GM18517 (cell line): ENCODE measurements at regions not wholly inside any gene's neighbourhood (a gene's known extent, or its start where the extent isn't known, plus 50 kb on each side); places are given as distances from the start of the nearest gene placed in this dataset.

ENCODE experiments used
- ATAC-seq: cut with Tn5 transposase; IDR thresholded peaks from one replicate; pipeline ENCODE4 v1.9.1; 2021; ENCODE audit warnings: mild to moderate bottlenecking, moderate library complexity; ENCODE audit not compliant: unreplicated experiment

- ATAC-seq, result no peak
Measured at GRCh38 chr2:217061916-217062505, 202.1 kb upstream of the TNP1 start.

DNA sequence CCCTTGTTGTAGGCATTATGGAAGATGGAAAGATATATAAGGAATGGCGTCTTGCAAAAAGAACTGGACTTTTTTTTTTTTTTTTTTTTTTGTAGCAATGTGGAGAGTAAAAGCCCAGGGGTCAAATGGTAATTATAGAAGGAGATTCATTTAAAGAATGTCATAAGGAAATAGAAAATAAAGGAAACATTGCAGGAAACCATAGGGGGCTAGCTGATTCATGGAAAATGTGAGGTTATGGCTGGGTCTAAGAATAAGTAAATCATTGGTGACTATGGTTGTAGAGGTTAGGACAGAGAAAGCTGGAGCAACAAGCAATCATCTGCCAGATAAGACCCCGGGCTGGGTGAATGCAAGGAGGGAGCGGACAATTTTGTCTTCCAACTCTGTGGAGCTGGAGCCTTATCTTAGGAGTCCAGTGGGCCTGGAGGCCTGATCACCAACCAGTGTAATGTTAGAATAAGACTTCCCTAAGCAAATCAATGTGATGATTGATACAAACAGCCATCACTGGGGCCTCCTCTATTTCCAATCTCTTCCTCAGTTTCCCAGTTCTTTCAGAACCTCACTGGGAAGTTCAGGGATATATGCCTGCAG is 201.2 kb upstream of the TNP1 start:
- ATAC-seq, result no peak

GRCh38 chr2:217060516-217060915 is 200.7 kb upstream of the TNP1 start:
- ATAC-seq, result no peak

DNA sequence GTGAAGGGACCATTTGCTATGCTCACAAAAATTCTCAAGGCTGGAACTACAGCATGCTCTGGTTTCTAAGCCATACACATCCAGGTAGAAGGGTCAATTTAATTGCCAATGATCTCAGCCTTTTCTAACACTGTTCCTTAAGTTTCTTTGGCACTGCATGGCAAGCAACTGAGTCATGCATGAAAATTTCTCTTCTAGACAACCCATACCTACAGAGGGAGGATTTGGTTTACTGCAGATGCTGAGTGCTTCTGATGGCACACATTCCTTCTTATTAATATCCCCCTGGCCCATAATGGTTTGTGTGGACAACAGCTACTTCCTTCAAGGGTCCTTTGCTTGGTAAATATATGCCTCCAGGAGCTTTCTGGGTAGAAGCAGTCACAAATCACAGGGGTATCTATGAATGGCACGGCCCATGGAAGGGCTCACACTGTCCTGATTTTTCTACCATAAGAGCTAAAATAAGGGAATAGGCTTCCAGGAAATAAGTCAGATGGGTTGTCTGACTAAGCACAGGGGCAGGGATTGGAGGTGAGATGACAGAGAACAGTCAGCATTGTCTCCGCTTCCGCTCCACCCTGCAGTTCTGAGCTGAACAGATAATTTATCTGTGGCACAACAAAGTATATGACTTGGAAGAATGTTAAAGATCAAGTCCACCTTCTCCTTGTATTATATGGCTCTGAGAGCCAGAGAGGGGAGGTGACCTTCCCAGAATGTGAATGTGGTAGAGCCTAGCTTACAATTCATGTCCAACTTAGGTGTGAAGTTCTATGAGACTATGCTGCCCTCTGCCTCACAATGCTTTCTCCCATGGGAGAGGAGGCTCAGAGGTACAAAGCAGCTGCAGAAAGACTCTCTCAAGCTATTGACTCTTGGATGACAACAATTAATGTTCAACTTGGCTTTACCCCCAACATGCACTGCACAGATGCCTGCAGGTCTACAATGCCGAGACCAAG is 199.2 kb upstream of the TNP1 start:
- ATAC-seq, result no peak

GRCh38 chr2:217057773-217058172 is 197.9 kb upstream of the TNP1 start:
- no peak for ATAC-seq

DNA sequence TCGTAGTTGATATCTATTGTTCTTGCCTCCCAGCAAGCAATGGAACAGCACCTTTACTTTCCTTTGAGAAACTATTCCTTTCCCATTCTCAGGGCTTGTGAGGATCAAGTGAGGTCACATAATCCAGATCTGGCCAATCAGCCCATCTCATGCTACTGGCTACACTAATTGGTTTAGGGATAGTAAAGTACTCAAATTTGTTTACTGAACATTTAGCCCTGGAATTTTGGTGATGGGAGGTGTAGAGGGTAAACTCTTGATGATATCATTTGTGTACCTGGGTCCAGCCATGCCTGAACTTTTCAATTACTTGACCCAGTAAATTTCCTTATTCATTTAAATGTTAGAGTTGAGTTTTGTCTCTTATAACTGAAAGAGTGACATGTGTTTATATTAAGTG is 195.8 kb upstream of the TNP1 start:
- no peak for ATAC-seq

DNA sequence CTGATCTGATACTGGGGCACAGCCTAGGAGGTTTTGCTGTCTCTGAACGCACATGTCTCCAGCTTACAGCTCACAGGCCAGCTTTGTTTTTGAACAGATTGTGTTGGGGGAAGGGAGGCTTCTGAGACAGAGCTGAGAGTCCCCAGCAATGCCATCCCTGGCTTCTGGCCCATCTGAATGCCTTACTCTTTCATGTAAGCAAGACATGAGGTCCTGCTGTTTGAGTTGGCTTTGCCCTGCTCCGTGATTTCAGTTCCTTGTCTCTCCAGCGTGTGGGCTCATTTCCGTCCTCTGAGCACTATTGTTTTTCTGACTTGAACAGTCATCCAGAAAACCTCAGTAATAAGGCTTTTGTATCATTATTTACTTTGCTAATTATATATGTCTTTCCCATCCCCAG is 194.9 kb upstream of the TNP1 start:
- no peak for ATAC-seq

DNA sequence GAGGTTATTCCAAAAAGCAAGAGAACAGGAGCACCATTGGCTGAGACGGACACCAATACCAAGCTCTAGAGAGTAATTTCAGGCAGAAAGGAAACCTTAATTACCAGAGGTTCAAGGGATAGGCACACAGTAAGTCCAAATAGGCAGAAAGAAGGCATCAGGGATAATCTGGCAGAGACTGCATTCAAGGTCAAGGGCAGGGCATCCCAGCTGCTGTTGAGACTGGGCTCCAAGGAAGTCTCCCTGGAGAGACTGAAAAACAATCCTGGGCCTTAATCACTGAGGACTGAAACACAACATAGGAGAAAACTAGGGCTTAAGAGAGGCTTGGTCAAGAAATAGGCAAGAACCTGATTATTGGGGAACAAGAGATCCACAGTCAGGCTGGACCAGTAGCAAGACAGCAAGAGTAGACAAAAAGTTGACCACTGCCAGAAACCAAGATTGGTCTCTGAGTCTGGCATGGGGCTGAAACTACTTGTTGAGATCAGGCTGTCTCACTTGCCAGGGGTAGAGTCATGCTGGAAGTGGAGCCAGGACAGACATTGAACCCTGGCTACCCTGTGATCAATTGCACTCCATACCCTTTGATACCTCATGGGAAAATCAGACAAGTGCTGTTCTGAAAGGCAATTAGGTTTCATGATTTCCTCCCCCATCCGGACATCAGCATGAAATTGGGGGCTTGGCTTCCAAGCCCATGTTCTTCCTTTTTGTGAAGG is 193.2 kb upstream of the TNP1 start:
- no peak for ATAC-seq

DNA sequence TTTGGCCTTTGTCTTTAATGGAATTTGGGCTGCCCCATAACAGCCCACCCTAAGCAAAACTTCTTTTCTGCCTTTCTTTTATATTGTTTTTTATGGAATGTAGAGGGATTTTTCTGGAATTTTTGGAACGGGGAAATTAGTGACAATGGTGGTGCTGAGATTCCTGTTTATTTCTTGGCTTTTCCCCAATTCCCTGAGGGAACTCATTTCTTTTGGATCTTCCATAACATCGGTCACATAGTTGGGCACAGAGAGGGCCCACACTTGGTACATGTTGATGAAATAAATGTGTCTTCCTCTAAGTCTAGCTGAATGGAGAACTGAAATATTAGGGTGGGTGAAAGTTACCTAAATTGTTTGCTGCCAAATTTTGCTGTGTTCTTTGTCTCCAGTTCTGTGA is 191.6 kb upstream of the TNP1 start:
- ATAC-seq, result no peak

DNA sequence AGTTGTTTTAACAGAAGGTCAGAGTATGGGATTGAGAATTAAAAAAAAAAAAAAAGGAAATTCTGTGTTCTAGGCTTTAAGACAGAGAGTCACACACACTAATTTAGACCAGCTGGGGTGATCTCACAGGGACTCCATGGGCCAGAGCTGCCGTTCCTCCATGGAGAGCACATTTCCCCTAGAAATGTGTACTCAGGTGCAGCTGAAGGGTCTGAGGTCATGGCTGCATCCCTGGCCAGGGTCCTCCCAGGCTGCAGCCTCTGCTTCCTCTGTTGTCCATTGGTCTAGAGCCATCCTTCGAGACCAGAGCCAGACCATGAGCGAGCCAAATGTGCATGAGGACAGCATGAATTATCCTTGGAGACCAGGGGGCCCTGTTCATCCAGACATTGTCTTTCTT is 190.1 kb upstream of the TNP1 start:
- no peak for ATAC-seq

DNA sequence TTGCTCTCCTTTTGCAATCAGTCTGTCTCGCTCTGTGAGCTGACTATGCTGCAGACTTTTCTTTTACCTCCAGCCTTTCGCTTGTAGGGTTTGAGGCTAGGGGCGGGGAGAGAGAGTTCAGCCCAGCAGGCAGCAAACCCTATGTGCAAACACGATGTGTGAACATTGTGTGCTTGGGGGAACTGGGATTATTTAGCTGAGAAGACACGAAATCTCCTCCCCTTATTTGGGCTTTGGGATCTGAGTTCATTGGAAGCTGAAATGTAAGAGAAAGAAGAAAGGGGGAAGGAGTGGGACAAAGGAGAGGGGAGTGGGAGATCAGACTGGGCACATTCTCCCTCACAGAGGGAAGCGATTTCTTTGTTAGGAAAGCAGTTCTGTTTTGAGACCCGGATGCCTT is 189.6 kb upstream of the TNP1 start:
- no peak for ATAC-seq

DNA sequence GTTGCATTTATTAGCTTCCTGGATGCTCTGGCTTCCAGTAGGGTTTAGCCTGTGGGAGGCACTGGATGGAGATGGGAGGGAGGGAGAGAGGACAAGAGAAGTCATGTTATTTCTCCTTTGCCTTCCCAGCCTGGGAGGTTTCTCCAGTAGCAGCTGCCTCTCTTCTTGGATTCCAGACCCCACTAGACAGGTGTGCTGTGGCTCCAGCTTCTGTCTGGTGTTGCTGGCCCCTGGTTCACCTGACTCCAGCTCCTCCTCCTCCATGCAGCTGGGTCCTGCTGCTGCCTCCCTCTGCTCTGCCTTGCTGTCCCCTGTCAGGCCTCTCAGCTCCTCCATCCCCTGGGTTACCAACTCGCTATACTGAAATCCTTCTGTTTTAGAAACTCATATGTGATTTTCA is 188.9 kb upstream of the TNP1 start:
- ATAC-seq, result no peak

DNA sequence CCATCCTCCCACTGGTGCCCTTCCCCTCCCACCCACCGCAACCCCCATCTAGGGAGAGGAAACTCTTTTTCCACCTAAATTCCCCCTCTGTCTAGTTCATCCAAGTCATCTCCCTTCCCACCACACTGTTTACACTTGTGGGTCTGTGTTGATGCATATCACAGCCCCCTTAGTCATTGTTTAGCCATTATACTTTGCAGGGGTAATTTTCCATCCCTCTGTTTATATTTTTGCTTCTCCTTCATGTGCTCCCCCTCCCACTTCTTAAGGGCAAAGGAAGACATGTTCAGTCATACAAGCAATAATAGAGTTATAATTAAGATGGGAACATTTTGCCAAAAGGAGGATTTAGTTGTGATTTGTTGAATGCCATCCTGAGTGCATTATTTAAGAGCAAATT is 187.8 kb upstream of the TNP1 start:
- ATAC-seq, result no peak

GRCh38 chr2:217047209-217047608 is 187.3 kb upstream of the TNP1 start:
- no peak for ATAC-seq

- ATAC-seq, result no peak
Measured at GRCh38 chr2:217045700-217046475, 186.0 kb upstream of the TNP1 start.

DNA sequence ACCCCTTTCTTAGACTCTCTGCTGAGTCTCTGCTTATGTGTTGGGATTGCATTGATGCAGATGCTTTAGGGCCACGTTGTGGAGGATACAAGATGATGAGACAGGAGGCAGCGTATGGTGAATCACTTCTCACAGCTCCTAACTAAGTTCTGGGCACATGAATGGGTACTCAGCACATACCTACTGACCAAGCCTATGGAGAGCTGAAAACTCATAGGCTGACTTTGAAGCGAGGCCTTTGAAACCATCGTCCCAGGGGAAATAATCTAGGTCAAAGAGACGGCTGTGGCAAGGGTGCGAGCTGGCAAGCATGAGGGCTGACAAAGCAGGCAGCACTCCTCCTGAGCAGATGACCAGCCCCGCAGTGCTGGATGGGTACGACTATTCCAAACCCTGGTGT is 180.2 kb upstream of the TNP1 start:
- ATAC-seq, result no peak

GRCh38 chr2:217038001-217038400 is 178.1 kb upstream of the TNP1 start:
- ATAC-seq, result no peak

DNA sequence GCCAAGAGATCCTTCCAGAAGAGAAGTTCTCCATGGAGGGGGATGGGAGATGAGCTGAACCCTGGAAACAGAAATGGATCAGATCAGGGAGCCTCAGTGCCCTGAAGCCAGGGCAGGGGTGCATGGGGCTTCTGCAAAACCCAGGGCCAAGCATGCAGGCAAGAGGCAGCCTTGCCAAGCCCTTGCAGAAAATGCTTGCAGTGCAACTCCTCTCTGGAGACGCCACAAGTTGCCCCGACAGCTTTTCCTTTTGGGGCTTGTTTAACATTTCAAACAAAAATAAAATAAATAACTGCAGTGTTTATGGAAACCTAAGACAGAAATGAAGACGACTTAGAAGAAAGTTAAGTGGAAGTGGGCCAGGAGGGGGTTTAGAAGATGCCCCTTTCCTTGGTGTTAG is 177.5 kb upstream of the TNP1 start:
- no peak for ATAC-seq

DNA sequence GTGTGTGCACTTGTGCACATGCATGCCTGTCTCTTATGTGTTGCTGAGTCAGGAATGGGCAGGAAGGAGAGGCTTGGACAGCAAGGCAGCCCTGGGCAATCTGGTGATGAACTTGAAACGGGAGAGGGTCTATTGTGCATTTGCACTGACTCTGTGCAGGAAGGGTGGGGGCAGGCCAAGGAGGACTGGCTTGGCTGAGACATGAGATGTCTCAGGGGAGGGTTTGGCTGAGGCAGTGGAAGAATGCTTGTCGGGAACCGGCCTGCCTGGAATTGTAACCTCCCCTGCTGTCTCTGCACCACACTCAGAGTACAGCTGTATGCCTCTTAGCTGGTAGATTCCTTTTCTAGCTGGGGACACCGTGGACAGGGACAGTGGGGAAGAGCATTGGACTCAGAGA is 176.1 kb upstream of the TNP1 start:
- no peak for ATAC-seq

DNA sequence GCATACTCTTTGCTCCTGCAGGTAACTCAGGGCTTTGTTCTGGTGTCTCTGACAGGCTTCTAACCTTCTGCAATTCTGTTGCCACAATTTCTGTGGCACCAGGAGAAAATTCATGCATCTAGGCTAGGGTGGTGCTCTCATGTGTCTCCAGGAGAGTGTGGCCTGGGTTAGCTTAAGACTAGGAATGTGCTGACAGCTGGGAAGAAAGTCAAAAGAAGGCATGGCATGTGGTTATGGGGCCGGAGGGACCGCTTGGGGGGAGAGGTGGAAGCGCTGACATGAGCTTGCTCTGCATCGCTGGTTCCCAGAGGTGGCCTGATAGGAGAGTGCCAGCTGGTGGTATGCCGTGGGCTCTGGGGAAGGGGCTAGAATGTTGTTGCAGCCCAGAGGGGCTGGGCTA is 173.3 kb upstream of the TNP1 start:
- no peak for ATAC-seq

GRCh38 chr2:217031445-217031844 is 171.6 kb upstream of the TNP1 start:
- no peak for ATAC-seq
